Neuron (in vitro differentiated cells): ENCODE measurements at regions not wholly inside any gene's neighbourhood (a gene's known extent, or its start where the extent isn't known, plus 50 kb on each side); places are given as distances from the start of the nearest gene placed in this dataset.
"Not testable (repeated sequence)": the region's sequence is repeated elsewhere in the genome, so short reads cannot be mapped to it uniquely, and the experiment has no call there.

Experiments
- H2AFZ ChIP-seq: one replicate; pipeline ENCODE4 v1.6.1; 2013; ENCODE audit warnings: low read depth, mild to moderate bottlenecking, inconsistent platforms, low read length, moderate library complexity
- H3K27me3 ChIP-seq: one replicate; pipeline ENCODE4 v1.6.1; 2013; ENCODE audit warnings: low read length; ENCODE audit not compliant: insufficient read depth
- H3K36me3 ChIP-seq: one replicate; pipeline ENCODE4 v1.6.1; 2013; ENCODE audit warnings: low read length; ENCODE audit not compliant: insufficient read depth
- H3K4me1 ChIP-seq: one replicate; pipeline ENCODE4 v1.6.1; 2013; ENCODE audit warnings: low read length; ENCODE audit not compliant: insufficient read depth
- H3K4me3 ChIP-seq: 2 replicates; pipeline ENCODE4 v1.5.1; 2013; ENCODE audit warnings: mild to moderate bottlenecking, low read length, moderate library complexity
- H3K9me3 ChIP-seq: one replicate; pipeline ENCODE4 v1.6.1; 2013; ENCODE audit warnings: low read length

- Histone ChIP-seq H2AFZ (no peak overlapping the region), H3K4me3 (no peak overlapping the region), H3K27me3 (no peaks in the 10 kb centered on the region), H3K36me3 (no peaks in the 10 kb centered on the region), H3K4me1 (no peaks in the 10 kb centered on the region), H3K9me3 (no peaks in the 10 kb centered on the region)
Observed at GRCh38 chr4:64824591-64824990, 415.3 kb upstream of the TECRL start.

GRCh38 chr4:64822405-64822804 is 413.2 kb upstream of the TECRL start:
- Histone ChIP-seq H3K36me3 (no peaks in the 10 kb centered on the region), H3K4me1 (no peaks in the 10 kb centered on the region), H2AFZ (no peak overlapping the region), H3K27me3 (no peaks in the 10 kb centered on the region), H3K9me3 (no peaks in the 10 kb centered on the region), H3K4me3 (no peak overlapping the region)

- H3K36me3 ChIP-seq, result no peaks in the 10 kb centered on the region
- no peaks in the 10 kb centered on the region for H3K4me1 ChIP-seq
- H3K4me3 ChIP-seq, result no peak overlapping the region
Observed at GRCh38 chr4:64821219-64821976, 412.1 kb upstream of the TECRL start.

GRCh38 chr4:64814616-64815015 is 405.4 kb upstream of the TECRL start:
- H3K4me1 ChIP-seq, result no peaks in the 10 kb centered on the region
- H3K27me3 ChIP-seq, result no peaks in the 10 kb centered on the region
- no peaks in the 10 kb centered on the region for H3K9me3 ChIP-seq
- H3K4me3 ChIP-seq, result no peak overlapping the region
- no peak overlapping the region for H2AFZ ChIP-seq
- H3K36me3 ChIP-seq, result no peaks in the 10 kb centered on the region

More at GRCh38 chr4:64821219-64821976, 412.1 kb upstream of the TECRL start:
- Histone ChIP-seq H3K9me3 (no peaks in the 10 kb centered on the region), H2AFZ (no peak overlapping the region), H3K27me3 (no peaks in the 10 kb centered on the region)

GRCh38 chr4:64807821-64808220 is 398.6 kb upstream of the TECRL start:
- Histone ChIP-seq H3K4me1 (no peaks in the 10 kb centered on the region), H3K9me3 (no peaks in the 10 kb centered on the region), H3K27me3 (no peaks in the 10 kb centered on the region), H3K4me3 (no peak overlapping the region), H2AFZ (no peak overlapping the region), H3K36me3 (no peaks in the 10 kb centered on the region)

GRCh38 chr4:64799751-64800150 is 390.5 kb upstream of the TECRL start:
- no peaks in the 10 kb centered on the region for H3K27me3 ChIP-seq
- H3K36me3 ChIP-seq, result no peaks in the 10 kb centered on the region
- H2AFZ ChIP-seq, result peak overlapping the region; percentile 3
- peaks cover 21% of the 10 kb centered on the region for H3K4me1 ChIP-seq
- H3K4me3 ChIP-seq, result no peak overlapping the region
- no peaks in the 10 kb centered on the region for H3K9me3 ChIP-seq

GRCh38 chr4:64798828-64799227 is 389.6 kb upstream of the TECRL start:
- not testable (repeated sequence) for H3K36me3 ChIP-seq, H3K27me3 ChIP-seq, H2AFZ ChIP-seq, H3K9me3 ChIP-seq, H3K4me3 ChIP-seq
- peaks cover 21% of the 10 kb centered on the region for H3K4me1 ChIP-seq

GRCh38 chr4:64796581-64796980 is 387.3 kb upstream of the TECRL start:
- Histone ChIP-seq H3K9me3 (no peaks in the 10 kb centered on the region), H3K4me3 (no peak overlapping the region), H3K36me3 (no peaks in the 10 kb centered on the region), H3K4me1 (peaks cover 21% of the 10 kb centered on the region), H3K27me3 (no peaks in the 10 kb centered on the region), H2AFZ (no peak overlapping the region)

GRCh38 chr4:64784125-64784524 is 374.9 kb upstream of the TECRL start:
- Histone ChIP-seq H3K36me3 (no peaks in the 10 kb centered on the region), H3K27me3 (no peaks in the 10 kb centered on the region), H3K4me3 (no peak overlapping the region), H3K4me1 (peaks cover 16% of the 10 kb centered on the region), H2AFZ (no peak overlapping the region), H3K9me3 (no peaks in the 10 kb centered on the region)

GRCh38 chr4:64781737-64782326 is 372.6 kb upstream of the TECRL start:
- Histone ChIP-seq H3K36me3 (no peaks in the 10 kb centered on the region), H2AFZ (no peak overlapping the region), H3K4me3 (no peak overlapping the region), H3K27me3 (no peaks in the 10 kb centered on the region), H3K4me1 (peaks cover 16% of the 10 kb centered on the region), H3K9me3 (no peaks in the 10 kb centered on the region)

GRCh38 chr4:64780664-64781063 is 371.4 kb upstream of the TECRL start:
- no peaks in the 10 kb centered on the region for H3K36me3 ChIP-seq
- no peaks in the 10 kb centered on the region for H3K27me3 ChIP-seq
- H2AFZ ChIP-seq, result no peak overlapping the region
- no peak overlapping the region for H3K4me3 ChIP-seq
- H3K4me1 ChIP-seq, result peaks cover 16% of the 10 kb centered on the region
- H3K9me3 ChIP-seq, result no peaks in the 10 kb centered on the region

GRCh38 chr4:64777286-64777685 is 368.0 kb upstream of the TECRL start:
- Histone ChIP-seq H3K4me1 (no peaks in the 10 kb centered on the region), H3K36me3 (no peaks in the 10 kb centered on the region), H3K9me3 (no peaks in the 10 kb centered on the region), H2AFZ (no peak overlapping the region), H3K27me3 (no peaks in the 10 kb centered on the region), H3K4me3 (no peak overlapping the region)

GRCh38 chr4:64776820-64777219 is 367.6 kb upstream of the TECRL start:
- no peaks in the 10 kb centered on the region for H3K36me3 ChIP-seq
- H3K9me3 ChIP-seq, result no peaks in the 10 kb centered on the region
- no peaks in the 10 kb centered on the region for H3K4me1 ChIP-seq
- H2AFZ ChIP-seq, result no peak overlapping the region
- H3K27me3 ChIP-seq, result no peaks in the 10 kb centered on the region
- no peak overlapping the region for H3K4me3 ChIP-seq

GRCh38 chr4:64774626-64775025 is 365.4 kb upstream of the TECRL start:
- Histone ChIP-seq H3K4me3 (no peak overlapping the region), H3K9me3 (no peaks in the 10 kb centered on the region), H3K4me1 (peaks cover 4% of the 10 kb centered on the region), H3K36me3 (no peaks in the 10 kb centered on the region), H2AFZ (no peak overlapping the region), H3K27me3 (no peaks in the 10 kb centered on the region)
